ENCODE measurements at regions not wholly inside any gene's neighbourhood (a gene's known extent, or its start where the extent isn't known, plus 50 kb on each side); places are given as distances from the start of the nearest gene placed in this dataset.

DNA sequence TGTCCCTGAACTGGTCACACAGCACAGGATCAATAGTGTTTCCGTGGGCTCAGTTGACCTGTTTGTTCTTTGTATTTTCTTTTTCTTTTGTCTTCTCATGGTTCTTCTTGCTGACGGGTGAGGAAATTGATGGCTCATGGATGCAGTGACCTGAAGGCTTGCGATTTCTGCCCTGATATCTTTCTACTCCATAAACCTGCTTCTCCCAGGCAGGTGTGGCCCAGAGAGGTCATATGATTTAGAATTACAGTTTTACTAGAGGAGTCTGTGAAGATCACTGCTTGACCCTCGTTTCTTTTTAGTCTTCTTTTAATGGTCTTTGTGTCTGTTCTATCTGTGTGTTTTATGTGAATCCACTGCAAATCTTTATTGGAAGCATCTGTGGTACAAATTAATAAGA lies 195.1 kb upstream of the KLF6 start:
- Histone ChIP-seq H3K9me3 (peaks cover 0 to 1% (median 0%) of the 10 kb centered on the region in 4 donors), H3K4me1 (no peaks in the 10 kb centered on the region), H3K36me3 (no peaks in the 10 kb centered on the region), H3K4me3 (no peak overlapping the region), H3K27me3 (no peaks in the 10 kb centered on the region), H3K27ac (no peak overlapping the region)
- DNase-seq, result no peak
- WGBS, 2 donors, result 40 to 60% methylated on average over 4 of the region's 4 CpGs
- intact Hi-C loops (cut with DNase I), result no loop called here
- TF ChIP-seq, protein P1, sequence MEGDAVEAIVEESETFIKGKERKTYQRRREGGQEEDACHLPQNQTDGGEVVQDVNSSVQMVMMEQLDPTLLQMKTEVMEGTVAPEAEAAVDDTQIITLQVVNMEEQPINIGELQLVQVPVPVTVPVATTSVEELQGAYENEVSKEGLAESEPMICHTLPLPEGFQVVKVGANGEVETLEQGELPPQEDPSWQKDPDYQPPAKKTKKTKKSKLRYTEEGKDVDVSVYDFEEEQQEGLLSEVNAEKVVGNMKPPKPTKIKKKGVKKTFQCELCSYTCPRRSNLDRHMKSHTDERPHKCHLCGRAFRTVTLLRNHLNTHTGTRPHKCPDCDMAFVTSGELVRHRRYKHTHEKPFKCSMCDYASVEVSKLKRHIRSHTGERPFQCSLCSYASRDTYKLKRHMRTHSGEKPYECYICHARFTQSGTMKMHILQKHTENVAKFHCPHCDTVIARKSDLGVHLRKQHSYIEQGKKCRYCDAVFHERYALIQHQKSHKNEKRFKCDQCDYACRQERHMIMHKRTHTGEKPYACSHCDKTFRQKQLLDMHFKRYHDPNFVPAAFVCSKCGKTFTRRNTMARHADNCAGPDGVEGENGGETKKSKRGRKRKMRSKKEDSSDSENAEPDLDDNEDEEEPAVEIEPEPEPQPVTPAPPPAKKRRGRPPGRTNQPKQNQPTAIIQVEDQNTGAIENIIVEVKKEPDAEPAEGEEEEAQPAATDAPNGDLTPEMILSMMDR (IDR thresholded peaks at IDR 0.05), result no peak
- no peak for TF ChIP-seq EP300 (IDR thresholded peaks at IDR 0.05)
- TF ChIP-seq POLR2AphosphoS5 (IDR thresholded peaks at IDR 0.05), result no peak
- TF ChIP-seq POLR2A (IDR thresholded peaks at IDR 0.05), result no peak

DNA sequence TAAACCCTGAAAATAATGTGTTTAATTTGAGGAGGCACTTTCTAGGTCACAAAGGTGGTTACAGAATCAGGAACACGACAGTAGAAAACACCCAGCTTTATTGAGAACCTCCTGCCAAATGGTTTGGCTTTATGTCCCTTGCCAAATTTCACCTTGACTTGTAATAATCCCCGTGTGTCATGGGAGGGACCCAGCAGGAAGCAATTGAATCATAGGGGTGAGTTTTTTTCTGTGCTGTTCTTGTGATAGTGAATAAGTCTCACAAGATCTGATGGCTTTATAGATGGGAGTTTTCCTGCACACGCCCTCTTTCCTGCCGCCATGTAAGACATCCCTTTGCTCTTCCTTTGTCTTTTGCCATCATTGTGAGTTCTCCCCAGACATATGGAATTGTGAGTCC lies 193.8 kb upstream of the KLF6 start:
- 24 to 67% methylated on average over 4 of the region's 4 CpGs for WGBS, 2 donors

DNA sequence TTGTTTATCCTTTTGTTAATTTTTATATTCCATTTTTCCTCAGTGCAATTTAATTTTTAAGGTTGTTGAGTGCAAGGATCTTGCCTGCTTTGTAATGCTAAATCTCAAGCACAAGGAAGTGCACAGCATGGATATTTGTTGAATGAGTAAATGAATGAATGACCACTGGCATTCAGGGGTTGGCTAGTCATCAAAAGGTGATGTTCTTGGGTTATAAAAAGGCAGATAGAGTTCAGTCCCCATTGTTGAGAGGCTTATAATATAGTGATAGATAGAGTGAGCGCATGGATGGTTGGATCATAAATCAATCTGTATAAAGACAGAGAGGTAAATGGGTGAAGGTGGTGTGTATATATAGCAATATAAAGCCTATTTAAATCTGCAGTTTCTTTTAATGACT lies 193.2 kb upstream of the KLF6 start:
- H3K27me3 ChIP-seq, result no peaks in the 10 kb centered on the region
- DNase-seq, result no peak
- TF ChIP-seq EP300 (IDR thresholded peaks at IDR 0.05), result no peak
- TF ChIP-seq, protein P1 (IDR thresholded peaks at IDR 0.05), result no peak
- no peak for TF ChIP-seq POLR2AphosphoS5 (IDR thresholded peaks at IDR 0.05)
- no peak for TF ChIP-seq POLR2A (IDR thresholded peaks at IDR 0.05)
- no peaks in the 10 kb centered on the region for H3K36me3 ChIP-seq
- peaks cover 0 to under 1% (median 0%) of the 10 kb centered on the region in 4 donors for H3K9me3 ChIP-seq
- no peak overlapping the region for H3K4me3 ChIP-seq
- intact Hi-C loops (cut with DNase I), result no loop called here
- 41 to 68% methylated on average over 1 of the region's 1 CpG for WGBS, 2 donors
- H3K4me1 ChIP-seq, result no peaks in the 10 kb centered on the region
- H3K27ac ChIP-seq, result no peak overlapping the region

More for the DNA sequence above, 193.8 kb upstream of the KLF6 start:
- intact Hi-C loops (cut with DNase I), result no loop called here
- Histone ChIP-seq H3K4me3 (no peak overlapping the region), H3K9me3 (peaks cover 0 to 1% (median 0%) of the 10 kb centered on the region in 4 donors), H3K27me3 (no peaks in the 10 kb centered on the region), H3K36me3 (no peaks in the 10 kb centered on the region), H3K27ac (no peak overlapping the region), H3K4me1 (no peaks in the 10 kb centered on the region)
- TF ChIP-seq POLR2A (IDR thresholded peaks at IDR 0.05) (no peak), EP300 (IDR thresholded peaks at IDR 0.05) (no peak), POLR2AphosphoS5 (IDR thresholded peaks at IDR 0.05) (no peak)
- TF ChIP-seq, protein P1 (IDR thresholded peaks at IDR 0.05), result no peak
- DNase-seq, result no peak

DNA sequence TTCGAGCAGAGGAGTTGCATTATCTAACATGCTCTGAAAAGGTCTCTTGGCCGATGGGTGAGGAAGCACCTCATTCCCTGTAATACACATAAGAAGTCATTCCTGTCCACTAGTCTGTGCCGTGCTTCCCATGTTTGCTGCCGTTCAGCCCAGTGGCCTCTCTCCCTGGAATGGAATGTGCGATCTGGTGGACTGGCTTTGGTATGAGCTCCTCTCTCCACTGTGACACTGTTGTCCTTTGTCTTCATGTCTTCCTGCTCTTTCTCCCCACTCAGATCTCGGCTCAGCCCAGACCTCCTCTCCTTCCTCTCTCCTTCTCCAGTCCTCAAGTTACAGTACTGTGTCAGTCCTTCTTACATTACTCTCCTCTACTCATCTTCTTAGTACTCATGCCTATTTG lies 192.8 kb upstream of the KLF6 start:
- Histone ChIP-seq H3K4me1 (no peaks in the 10 kb centered on the region), H3K36me3 (no peaks in the 10 kb centered on the region), H3K4me3 (no peak overlapping the region), H3K27ac (no peak overlapping the region), H3K27me3 (no peaks in the 10 kb centered on the region), H3K9me3 (no peaks in the 10 kb centered on the region)
- DNase-seq, result no peak
- TF ChIP-seq POLR2AphosphoS5 (IDR thresholded peaks at IDR 0.05) (no peak), EP300 (IDR thresholded peaks at IDR 0.05) (no peak), POLR2A (IDR thresholded peaks at IDR 0.05) (no peak)
- TF ChIP-seq, protein P1 (IDR thresholded peaks at IDR 0.05), result no peak
- intact Hi-C loops (cut with DNase I), result no loop called here
- WGBS, 2 donors, result 91 to 96% methylated on average over 6 of the region's 6 CpGs

DNA sequence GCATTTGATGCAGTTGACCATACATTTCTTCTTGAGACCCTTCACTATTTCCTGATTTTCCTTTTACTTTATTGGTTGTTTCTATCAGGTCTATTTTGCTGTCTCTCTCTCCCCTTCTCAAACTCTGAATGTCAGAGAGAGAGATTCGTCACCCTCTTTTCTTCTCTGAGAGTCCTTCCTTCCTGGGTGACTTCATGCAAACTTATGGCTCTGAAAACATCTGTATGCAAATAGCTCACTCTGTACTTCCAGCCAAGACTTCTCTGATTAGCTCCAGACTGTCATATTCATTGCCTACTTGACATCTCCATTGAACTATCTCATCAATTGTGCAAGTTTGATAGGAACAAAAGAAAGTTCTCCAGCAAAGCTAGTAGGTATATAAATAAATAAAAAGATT lies 191.7 kb upstream of the KLF6 start:
- WGBS, 2 donors, result 60 to 83% methylated on average over 1 of the region's 1 CpG
- Histone ChIP-seq H3K27me3 (no peaks in the 10 kb centered on the region), H3K27ac (no peak overlapping the region), H3K4me3 (no peak overlapping the region), H3K9me3 (no peaks in the 10 kb centered on the region), H3K36me3 (no peaks in the 10 kb centered on the region), H3K4me1 (no peaks in the 10 kb centered on the region)
- intact Hi-C loops (cut with DNase I), result no loop called here
- TF ChIP-seq, protein P1 (IDR thresholded peaks at IDR 0.05), result no peak
- TF ChIP-seq POLR2A (IDR thresholded peaks at IDR 0.05) (no peak), POLR2AphosphoS5 (IDR thresholded peaks at IDR 0.05) (no peak), EP300 (IDR thresholded peaks at IDR 0.05) (no peak)
- DNase-seq, result no peak

All from sigmoid colon (tissue), 6 donors.